GM23338 (cell line): ENCODE measurements at regions not wholly inside any gene's neighbourhood (a gene's known extent, or its start where the extent isn't known, plus 50 kb on each side); places are given as distances from the start of the nearest gene placed in this dataset.

Experiments
- ATAC-seq: fragments of 200-7000 bp; cut with Tn5 transposase; 3 replicates; pipeline ENCODE4 v1.9.1; 2020
- DNase-seq: peaks from one replicate; pipeline ENCODE4 v3.0.0-alpha.2; 2015; ENCODE audit warnings: low spot score
- H2AFZ ChIP-seq: fragments of 200-600 bp; sonication (generic); 2 replicates; pipeline ENCODE4 v1.8.0; 2016; ENCODE audit warnings: antibody characterized with exemption, mild to moderate bottlenecking, moderate library complexity
- H3F3A ChIP-seq: fragments of 200-600 bp; sonication (generic); replicated peaks from 2 replicates; pipeline ENCODE4 v1.8.0; 2017; ENCODE audit warnings: antibody characterized with exemption, mixed run types, low read depth
- H3K27ac ChIP-seq: fragments of 200-600 bp; sonication (generic); 2 replicates; pipeline ENCODE4 v1.6.1; 2016; ENCODE audit warnings: low read depth
- H3K27me3 ChIP-seq: fragments of 200-600 bp; sonication (generic); 2 replicates; pipeline ENCODE4 v1.8.0; 2016; ENCODE audit warnings: mild to moderate bottlenecking, mixed run types, moderate library complexity; ENCODE audit not compliant: insufficient read depth
- H3K36me3 ChIP-seq: fragments of 200-600 bp; sonication (generic); 2 replicates; pipeline ENCODE4 v1.8.0; 2016; ENCODE audit warnings: mild to moderate bottlenecking; ENCODE audit not compliant: insufficient read depth
- H3K4me1 ChIP-seq: fragments of 200-600 bp; sonication (generic); 2 replicates; pipeline ENCODE4 v1.8.0; 2016; ENCODE audit warnings: mild to moderate bottlenecking, moderate library complexity; ENCODE audit not compliant: insufficient read depth
- H3K4me2 ChIP-seq: fragments of 200-600 bp; sonication (generic); 2 replicates; pipeline ENCODE4 v1.7.1; 2017; ENCODE audit warnings: mixed run types
- H3K4me3 ChIP-seq: fragments of 200-600 bp; sonication (generic); 2 replicates; pipeline ENCODE4 v1.6.1; 2016; ENCODE audit warnings: mixed run types
- H3K79me2 ChIP-seq: fragments of 200-600 bp; sonication (generic); replicated peaks from 2 replicates; pipeline ENCODE4 v1.8.0; 2017; ENCODE audit warnings: mild to moderate bottlenecking; ENCODE audit not compliant: insufficient read depth
- H3K9me2 ChIP-seq: fragments of 200-600 bp; sonication (generic); 2 replicates; pipeline ENCODE4 v1.8.0; 2017; ENCODE audit not compliant: insufficient read depth
- H4K20me1 ChIP-seq: fragments of 200-600 bp; sonication (generic); replicated peaks from 2 replicates; pipeline ENCODE4 v1.8.0; 2017; ENCODE audit warnings: mild to moderate bottlenecking; ENCODE audit not compliant: insufficient read depth
- H3K27ac Mint-ChIP-seq: 2 replicates; pipeline ENCODE4 v1.8.0; 2020; ENCODE audit warnings: inconsistent platforms, mild to moderate bottlenecking, moderate library complexity, mixed read lengths
- H3K27me3 Mint-ChIP-seq: 3 replicates; pipeline ENCODE4 v1.8.0; 2022; ENCODE audit warnings: low read depth, mild to moderate bottlenecking, moderate library complexity, mixed read lengths, inconsistent platforms; ENCODE audit not compliant: insufficient read depth, poor library complexity
- H3K36me3 Mint-ChIP-seq: 3 replicates; pipeline ENCODE4 v1.8.0; 2021; ENCODE audit warnings: low read depth, mild to moderate bottlenecking, inconsistent platforms, moderate library complexity, mixed read lengths
- H3K4me1 Mint-ChIP-seq: 3 replicates; pipeline ENCODE4 v1.8.0; 2020; ENCODE audit warnings: mild to moderate bottlenecking, inconsistent platforms, mixed read lengths
- H3K4me3 Mint-ChIP-seq: 3 replicates; pipeline ENCODE4 v1.8.0; 2021; ENCODE audit warnings: moderate library complexity, mild to moderate bottlenecking, inconsistent platforms, mixed read lengths
- H3K9me3 Mint-ChIP-seq: 3 replicates; pipeline ENCODE4 v1.8.0; 2020; ENCODE audit warnings: moderate library complexity, mild to moderate bottlenecking, inconsistent platforms, mixed read lengths
- CREB1 ChIP-seq: fragments of 250-450 bp; sonication (Bioruptor Pico); IDR thresholded peaks from 2 replicates; pipeline ENCODE4 v1.5.0; 2020; ENCODE audit warnings: low read depth, mild to moderate bottlenecking, moderate library complexity
- EZH2 ChIP-seq: fragments of 200-600 bp; sonication (generic); IDR thresholded peaks from one replicate; pipeline ENCODE4 v1.8.0; 2017; ENCODE audit warnings: antibody characterized with exemption, mild to moderate bottlenecking, low read depth; ENCODE audit not compliant: unreplicated experiment
- EZH2phosphoT487 ChIP-seq: fragments of 200-600 bp; sonication (generic); IDR thresholded peaks from one replicate; pipeline ENCODE4 v1.8.1; 2018; ENCODE audit warnings: antibody characterized with exemption; ENCODE audit not compliant: unreplicated experiment
- NANOG ChIP-seq: IDR thresholded peaks from 2 replicates; pipeline ENCODE4 v1.6.1; 2016; ENCODE audit warnings: antibody characterized with exemption, borderline replicate concordance
- POLR2AphosphoS5 ChIP-seq: IDR thresholded peaks from 2 replicates; pipeline ENCODE4 v1.6.1; 2016; ENCODE audit warnings: antibody characterized with exemption, low read depth
- STAT1 ChIP-seq: IDR thresholded peaks from one replicate; pipeline ENCODE4 v1.6.1; 2016; ENCODE audit warnings: antibody characterized with exemption; ENCODE audit not compliant: unreplicated experiment
- ZNF114 ChIP-seq: fragments of 250-450 bp; sonication (Bioruptor Pico); IDR thresholded peaks from 2 replicates; pipeline ENCODE4 v1.5.0; 2020; ENCODE audit warnings: mild to moderate bottlenecking, moderate library complexity
- ZNF331 ChIP-seq: fragments of 250-450 bp; sonication (Bioruptor Pico); IDR thresholded peaks from 2 replicates; pipeline ENCODE4 v1.5.0; 2020; ENCODE audit warnings: low read depth, mild to moderate bottlenecking, moderate library complexity
- TF ChIP-seq, protein P1 (sequence below): IDR thresholded peaks from 2 replicates; pipeline ENCODE4 v1.6.1; 2016; ENCODE audit warnings: antibody characterized with exemption
- TF ChIP-seq, protein P2 (sequence below): IDR thresholded peaks from one replicate; pipeline ENCODE4 v1.6.1; 2018; ENCODE audit warnings: antibody characterized with exemption; ENCODE audit not compliant: unreplicated experiment
- TF ChIP-seq, protein P3 (sequence below): fragments of 250-450 bp; sonication (Bioruptor Pico); IDR thresholded peaks from 2 replicates; pipeline ENCODE4 v1.5.0; 2020; ENCODE audit warnings: mild to moderate bottlenecking, moderate library complexity

DNA sequence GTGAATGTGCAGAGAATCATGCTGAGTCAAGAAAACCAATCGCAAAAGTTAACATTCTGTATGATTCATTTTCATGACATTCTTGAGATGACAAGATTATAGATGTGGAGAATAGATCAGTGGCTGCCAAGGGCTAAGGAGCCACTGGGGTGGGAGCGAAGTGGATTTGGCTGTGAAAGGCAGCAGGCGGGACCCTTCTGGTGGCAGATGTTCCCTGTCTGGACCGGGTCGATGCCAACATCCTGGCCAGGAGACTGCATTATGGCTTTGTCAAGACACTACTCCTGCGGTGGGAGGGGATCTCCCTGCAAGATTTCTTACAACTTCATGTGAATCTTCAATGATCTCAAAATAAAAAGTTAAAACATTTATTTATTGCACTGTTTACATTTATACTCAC is 427.9 kb downstream of the GALR1 start:
- Histone ChIP-seq H3K4me2 (no peak overlapping the region), H3K4me3 (no peak overlapping the region), H3K36me3 (no peaks in the 10 kb centered on the region), H3K79me2 (no peaks in the 10 kb centered on the region), H3K27ac (no peak overlapping the region), H3K4me1 (peaks cover 9% of the 10 kb centered on the region), H3K9me2 (no peaks in the 10 kb centered on the region), H2AFZ (no peak overlapping the region), H3K27me3 (no peaks in the 10 kb centered on the region), H4K20me1 (no peaks in the 10 kb centered on the region), H3F3A (no peaks in the 10 kb centered on the region)
- Mint-ChIP-seq H3K27me3 (peaks cover 2% of the 10 kb centered on the region), H3K4me3 (no peak overlapping the region), H3K36me3 (no peaks in the 10 kb centered on the region), H3K9me3 (no peaks in the 10 kb centered on the region), H3K4me1 (peaks cover 15% of the 10 kb centered on the region), H3K27ac (no peak overlapping the region)
- no peak for TF ChIP-seq NANOG
- DNase-seq (no peak), ATAC-seq (no peak)

DNA sequence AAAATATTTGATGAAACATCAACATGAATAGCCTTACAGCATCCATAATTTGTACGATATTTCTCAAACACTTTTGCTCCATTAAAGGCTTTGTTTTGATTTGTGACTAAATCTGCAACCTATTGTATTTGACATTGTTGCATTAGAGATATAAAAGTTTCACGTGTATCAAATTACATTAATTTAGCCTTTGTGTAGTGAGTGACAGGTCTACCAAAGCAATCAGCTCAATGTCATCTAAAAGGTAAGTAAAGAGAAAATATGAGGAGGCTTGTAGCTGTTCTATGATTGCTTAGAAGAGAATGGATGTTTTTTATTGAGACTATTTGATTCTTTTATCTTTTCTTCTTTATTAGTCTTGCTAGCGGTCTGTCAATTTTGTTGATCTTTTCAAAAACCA is 430.2 kb downstream of the GALR1 start:
- no peaks in the 10 kb centered on the region for H3F3A ChIP-seq
- no peaks in the 10 kb centered on the region for H3K27me3 ChIP-seq
- no peak overlapping the region for H2AFZ ChIP-seq
- peaks cover 9% of the 10 kb centered on the region for H3K4me1 ChIP-seq
- no peak overlapping the region for H3K4me3 ChIP-seq
- peaks cover 3% of the 10 kb centered on the region; the same call in 1 of the 2 replicates for H3K9me2 ChIP-seq
- Mint-ChIP-seq H3K9me3 (no peaks in the 10 kb centered on the region), H3K27me3 (no peaks in the 10 kb centered on the region), H3K36me3 (no peaks in the 10 kb centered on the region), H3K27ac (no peak overlapping the region), H3K4me3 (no peak overlapping the region), H3K4me1 (peaks cover 14% of the 10 kb centered on the region)
- H3K79me2 ChIP-seq = no peaks in the 10 kb centered on the region
- H4K20me1 ChIP-seq = no peaks in the 10 kb centered on the region
- DNase-seq (no peak), ATAC-seq (no peak)
- H3K4me2 ChIP-seq = no peak overlapping the region
- no peaks in the 10 kb centered on the region for H3K36me3 ChIP-seq
- H3K27ac ChIP-seq = no peak overlapping the region
- no peak for TF ChIP-seq CREB1 (CRISPR knock-in tag)
- TF ChIP-seq ZNF331 (CRISPR knock-in tag) = no peak
- TF ChIP-seq ZNF114 = no peak
- TF ChIP-seq NANOG = no peak
- TF ChIP-seq, protein P1, sequence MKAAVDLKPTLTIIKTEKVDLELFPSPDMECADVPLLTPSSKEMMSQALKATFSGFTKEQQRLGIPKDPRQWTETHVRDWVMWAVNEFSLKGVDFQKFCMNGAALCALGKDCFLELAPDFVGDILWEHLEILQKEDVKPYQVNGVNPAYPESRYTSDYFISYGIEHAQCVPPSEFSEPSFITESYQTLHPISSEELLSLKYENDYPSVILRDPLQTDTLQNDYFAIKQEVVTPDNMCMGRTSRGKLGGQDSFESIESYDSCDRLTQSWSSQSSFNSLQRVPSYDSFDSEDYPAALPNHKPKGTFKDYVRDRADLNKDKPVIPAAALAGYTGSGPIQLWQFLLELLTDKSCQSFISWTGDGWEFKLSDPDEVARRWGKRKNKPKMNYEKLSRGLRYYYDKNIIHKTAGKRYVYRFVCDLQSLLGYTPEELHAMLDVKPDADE = no peak
- TF ChIP-seq, protein P2, sequence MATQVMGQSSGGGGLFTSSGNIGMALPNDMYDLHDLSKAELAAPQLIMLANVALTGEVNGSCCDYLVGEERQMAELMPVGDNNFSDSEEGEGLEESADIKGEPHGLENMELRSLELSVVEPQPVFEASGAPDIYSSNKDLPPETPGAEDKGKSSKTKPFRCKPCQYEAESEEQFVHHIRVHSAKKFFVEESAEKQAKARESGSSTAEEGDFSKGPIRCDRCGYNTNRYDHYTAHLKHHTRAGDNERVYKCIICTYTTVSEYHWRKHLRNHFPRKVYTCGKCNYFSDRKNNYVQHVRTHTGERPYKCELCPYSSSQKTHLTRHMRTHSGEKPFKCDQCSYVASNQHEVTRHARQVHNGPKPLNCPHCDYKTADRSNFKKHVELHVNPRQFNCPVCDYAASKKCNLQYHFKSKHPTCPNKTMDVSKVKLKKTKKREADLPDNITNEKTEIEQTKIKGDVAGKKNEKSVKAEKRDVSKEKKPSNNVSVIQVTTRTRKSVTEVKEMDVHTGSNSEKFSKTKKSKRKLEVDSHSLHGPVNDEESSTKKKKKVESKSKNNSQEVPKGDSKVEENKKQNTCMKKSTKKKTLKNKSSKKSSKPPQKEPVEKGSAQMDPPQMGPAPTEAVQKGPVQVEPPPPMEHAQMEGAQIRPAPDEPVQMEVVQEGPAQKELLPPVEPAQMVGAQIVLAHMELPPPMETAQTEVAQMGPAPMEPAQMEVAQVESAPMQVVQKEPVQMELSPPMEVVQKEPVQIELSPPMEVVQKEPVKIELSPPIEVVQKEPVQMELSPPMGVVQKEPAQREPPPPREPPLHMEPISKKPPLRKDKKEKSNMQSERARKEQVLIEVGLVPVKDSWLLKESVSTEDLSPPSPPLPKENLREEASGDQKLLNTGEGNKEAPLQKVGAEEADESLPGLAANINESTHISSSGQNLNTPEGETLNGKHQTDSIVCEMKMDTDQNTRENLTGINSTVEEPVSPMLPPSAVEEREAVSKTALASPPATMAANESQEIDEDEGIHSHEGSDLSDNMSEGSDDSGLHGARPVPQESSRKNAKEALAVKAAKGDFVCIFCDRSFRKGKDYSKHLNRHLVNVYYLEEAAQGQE = no peak
- TF ChIP-seq, protein P3, sequence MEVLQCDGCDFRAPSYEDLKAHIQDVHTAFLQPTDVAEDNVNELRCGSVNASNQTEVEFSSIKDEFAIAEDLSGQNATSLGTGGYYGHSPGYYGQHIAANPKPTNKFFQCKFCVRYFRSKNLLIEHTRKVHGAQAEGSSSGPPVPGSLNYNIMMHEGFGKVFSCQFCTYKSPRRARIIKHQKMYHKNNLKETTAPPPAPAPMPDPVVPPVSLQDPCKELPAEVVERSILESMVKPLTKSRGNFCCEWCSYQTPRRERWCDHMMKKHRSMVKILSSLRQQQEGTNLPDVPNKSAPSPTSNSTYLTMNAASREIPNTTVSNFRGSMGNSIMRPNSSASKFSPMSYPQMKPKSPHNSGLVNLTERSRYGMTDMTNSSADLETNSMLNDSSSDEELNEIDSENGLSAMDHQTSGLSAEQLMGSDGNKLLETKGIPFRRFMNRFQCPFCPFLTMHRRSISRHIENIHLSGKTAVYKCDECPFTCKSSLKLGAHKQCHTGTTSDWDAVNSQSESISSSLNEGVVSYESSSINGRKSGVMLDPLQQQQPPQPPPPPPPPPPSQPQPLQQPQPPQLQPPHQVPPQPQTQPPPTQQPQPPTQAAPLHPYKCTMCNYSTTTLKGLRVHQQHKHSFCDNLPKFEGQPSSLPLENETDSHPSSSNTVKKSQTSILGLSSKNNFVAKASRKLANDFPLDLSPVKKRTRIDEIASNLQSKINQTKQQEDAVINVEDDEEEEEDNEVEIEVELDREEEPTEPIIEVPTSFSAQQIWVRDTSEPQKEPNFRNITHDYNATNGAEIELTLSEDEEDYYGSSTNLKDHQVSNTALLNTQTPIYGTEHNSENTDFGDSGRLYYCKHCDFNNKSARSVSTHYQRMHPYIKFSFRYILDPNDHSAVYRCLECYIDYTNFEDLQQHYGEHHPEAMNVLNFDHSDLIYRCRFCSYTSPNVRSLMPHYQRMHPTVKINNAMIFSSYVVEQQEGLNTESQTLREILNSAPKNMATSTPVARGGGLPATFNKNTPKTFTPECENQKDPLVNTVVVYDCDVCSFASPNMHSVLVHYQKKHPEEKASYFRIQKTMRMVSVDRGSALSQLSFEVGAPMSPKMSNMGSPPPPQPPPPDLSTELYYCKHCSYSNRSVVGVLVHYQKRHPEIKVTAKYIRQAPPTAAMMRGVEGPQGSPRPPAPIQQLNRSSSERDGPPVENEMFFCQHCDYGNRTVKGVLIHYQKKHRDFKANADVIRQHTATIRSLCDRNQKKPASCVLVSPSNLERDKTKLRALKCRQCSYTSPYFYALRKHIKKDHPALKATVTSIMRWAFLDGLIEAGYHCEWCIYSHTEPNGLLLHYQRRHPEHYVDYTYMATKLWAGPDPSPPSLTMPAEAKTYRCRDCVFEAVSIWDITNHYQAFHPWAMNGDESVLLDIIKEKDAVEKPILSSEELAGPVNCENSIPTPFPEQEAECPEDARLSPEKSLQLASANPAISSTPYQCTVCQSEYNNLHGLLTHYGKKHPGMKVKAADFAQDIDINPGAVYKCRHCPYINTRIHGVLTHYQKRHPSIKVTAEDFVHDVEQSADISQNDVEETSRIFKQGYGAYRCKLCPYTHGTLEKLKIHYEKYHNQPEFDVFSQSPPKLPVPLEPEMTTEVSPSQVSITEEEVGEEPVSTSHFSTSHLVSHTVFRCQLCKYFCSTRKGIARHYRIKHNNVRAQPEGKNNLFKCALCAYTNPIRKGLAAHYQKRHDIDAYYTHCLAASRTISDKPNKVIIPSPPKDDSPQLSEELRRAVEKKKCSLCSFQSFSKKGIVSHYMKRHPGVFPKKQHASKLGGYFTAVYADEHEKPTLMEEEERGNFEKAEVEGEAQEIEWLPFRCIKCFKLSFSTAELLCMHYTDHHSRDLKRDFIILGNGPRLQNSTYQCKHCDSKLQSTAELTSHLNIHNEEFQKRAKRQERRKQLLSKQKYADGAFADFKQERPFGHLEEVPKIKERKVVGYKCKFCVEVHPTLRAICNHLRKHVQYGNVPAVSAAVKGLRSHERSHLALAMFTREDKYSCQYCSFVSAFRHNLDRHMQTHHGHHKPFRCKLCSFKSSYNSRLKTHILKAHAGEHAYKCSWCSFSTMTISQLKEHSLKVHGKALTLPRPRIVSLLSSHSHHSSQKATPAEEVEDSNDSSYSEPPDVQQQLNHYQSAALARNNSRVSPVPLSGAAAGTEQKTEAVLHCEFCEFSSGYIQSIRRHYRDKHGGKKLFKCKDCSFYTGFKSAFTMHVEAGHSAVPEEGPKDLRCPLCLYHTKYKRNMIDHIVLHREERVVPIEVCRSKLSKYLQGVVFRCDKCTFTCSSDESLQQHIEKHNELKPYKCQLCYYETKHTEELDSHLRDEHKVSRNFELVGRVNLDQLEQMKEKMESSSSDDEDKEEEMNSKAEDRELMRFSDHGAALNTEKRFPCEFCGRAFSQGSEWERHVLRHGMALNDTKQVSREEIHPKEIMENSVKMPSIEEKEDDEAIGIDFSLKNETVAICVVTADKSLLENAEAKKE (CRISPR knock-in tag) = no peak
- no peak for TF ChIP-seq EZH2
- no peak for TF ChIP-seq STAT1
- TF ChIP-seq EZH2phosphoT487 = no peak
- no peak for TF ChIP-seq POLR2AphosphoS5
